Loucy (cell line): ENCODE measurements at regions not wholly inside any gene's neighbourhood (a gene's known extent, or its start where the extent isn't known, plus 50 kb on each side); places are given as distances from the start of the nearest gene placed in this dataset.

Experiments
- EZH2phosphoT487 ChIP-seq: fragments of 200-600 bp; IDR thresholded peaks from 2 replicates; pipeline ENCODE4 v1.6.1; 2018; ENCODE audit warnings: antibody characterized with exemption, mild to moderate bottlenecking, moderate library complexity, borderline replicate concordance
- TF ChIP-seq, protein P1 (sequence below): fragments of 200-600 bp; sonication (generic); conservative IDR thresholded peaks from 2 replicates; pipeline ENCODE4 v1.5.1; 2014; ENCODE audit warnings: mild to moderate bottlenecking, antibody characterized with exemption, low read length

DNA sequence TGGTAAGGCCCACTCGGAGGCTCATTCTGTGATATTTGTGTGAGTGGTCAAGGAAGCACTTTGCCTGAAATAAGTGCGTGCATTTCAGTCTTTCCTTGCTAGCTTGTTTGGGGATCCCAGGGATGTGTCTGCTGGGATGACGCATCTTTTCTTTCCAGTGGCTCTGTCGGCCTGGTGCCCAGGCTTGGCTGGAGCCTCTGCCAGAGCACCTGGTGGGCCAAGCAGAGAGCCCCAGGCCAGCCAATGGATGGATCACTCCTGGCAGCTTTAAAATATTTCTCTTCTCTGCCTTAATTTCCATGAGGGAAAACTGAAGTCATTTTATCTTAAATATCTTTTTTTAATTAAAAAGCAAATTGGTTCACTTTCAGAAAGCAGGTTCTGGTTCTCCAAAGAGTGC is 501.8 kb upstream of the HS6ST1 start:
- TF ChIP-seq, protein P1, sequence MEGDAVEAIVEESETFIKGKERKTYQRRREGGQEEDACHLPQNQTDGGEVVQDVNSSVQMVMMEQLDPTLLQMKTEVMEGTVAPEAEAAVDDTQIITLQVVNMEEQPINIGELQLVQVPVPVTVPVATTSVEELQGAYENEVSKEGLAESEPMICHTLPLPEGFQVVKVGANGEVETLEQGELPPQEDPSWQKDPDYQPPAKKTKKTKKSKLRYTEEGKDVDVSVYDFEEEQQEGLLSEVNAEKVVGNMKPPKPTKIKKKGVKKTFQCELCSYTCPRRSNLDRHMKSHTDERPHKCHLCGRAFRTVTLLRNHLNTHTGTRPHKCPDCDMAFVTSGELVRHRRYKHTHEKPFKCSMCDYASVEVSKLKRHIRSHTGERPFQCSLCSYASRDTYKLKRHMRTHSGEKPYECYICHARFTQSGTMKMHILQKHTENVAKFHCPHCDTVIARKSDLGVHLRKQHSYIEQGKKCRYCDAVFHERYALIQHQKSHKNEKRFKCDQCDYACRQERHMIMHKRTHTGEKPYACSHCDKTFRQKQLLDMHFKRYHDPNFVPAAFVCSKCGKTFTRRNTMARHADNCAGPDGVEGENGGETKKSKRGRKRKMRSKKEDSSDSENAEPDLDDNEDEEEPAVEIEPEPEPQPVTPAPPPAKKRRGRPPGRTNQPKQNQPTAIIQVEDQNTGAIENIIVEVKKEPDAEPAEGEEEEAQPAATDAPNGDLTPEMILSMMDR = no peak
- no peak for TF ChIP-seq EZH2phosphoT487
